ENCODE measurements at regions not wholly inside any gene's neighbourhood (a gene's known extent, or its start where the extent isn't known, plus 50 kb on each side); places are given as distances from the start of the nearest gene placed in this dataset.

GRCh38 chr3:168395551-168395950, 299.8 kb upstream of the GOLIM4 start:
- no peak for DNase-seq
- no peak overlapping the region for H3K4me3 Mint-ChIP-seq
- H3K4me1 Mint-ChIP-seq (ENCODE audit: low read depth), result no peaks in the 10 kb centered on the region
- H3K27me3 Mint-ChIP-seq (ENCODE audit: low read depth), result no peaks in the 10 kb centered on the region
- H3K9me3 Mint-ChIP-seq, result peaks cover 1 to 2% of the 10 kb centered on the region in 2 donors
- no peak for ATAC-seq (replicated peaks in 1 of 2)
- no peaks in the 10 kb centered on the region for H3K36me3 Mint-ChIP-seq (ENCODE audit: insufficient read depth in 2 of 2)
- H3K27ac Mint-ChIP-seq, result no peak overlapping the region

- Mint-ChIP-seq H3K27ac (no peak overlapping the region), H3K9me3 (peaks cover 1 to 5% of the 10 kb centered on the region in 2 donors), H3K4me3 (no peak overlapping the region), H3K4me1 (ENCODE audit: low read depth) (no peaks in the 10 kb centered on the region), H3K36me3 (ENCODE audit: insufficient read depth in 2 of 2) (no peaks in the 10 kb centered on the region), H3K27me3 (ENCODE audit: low read depth) (no peaks in the 10 kb centered on the region)
- ATAC-seq (replicated peaks in 1 of 2), result no peak
- no peak for DNase-seq
Measured at GRCh38 chr3:168394439-168394838, 298.7 kb upstream of the GOLIM4 start.

GRCh38 chr3:168386301-168386700, 290.6 kb upstream of the GOLIM4 start:
- Mint-ChIP-seq H3K9me3 (peaks cover 1 to 8% of the 10 kb centered on the region in 2 donors), H3K27ac (no peak overlapping the region), H3K27me3 (ENCODE audit: low read depth) (no peaks in the 10 kb centered on the region), H3K36me3 (ENCODE audit: insufficient read depth in 2 of 2) (no peaks in the 10 kb centered on the region), H3K4me1 (ENCODE audit: low read depth) (no peaks in the 10 kb centered on the region), H3K4me3 (no peak overlapping the region)
- DNase-seq (no peak), ATAC-seq (replicated peaks in 1 of 2) (no peak)

- Mint-ChIP-seq H3K4me3 (no peak overlapping the region), H3K9me3 (peaks cover 4 to 6% of the 10 kb centered on the region in 2 donors), H3K27ac (no peak overlapping the region), H3K27me3 (ENCODE audit: low read depth) (no peaks in the 10 kb centered on the region), H3K36me3 (ENCODE audit: insufficient read depth in 2 of 2) (no peaks in the 10 kb centered on the region), H3K4me1 (ENCODE audit: low read depth) (no peaks in the 10 kb centered on the region)
- DNase-seq (no peak), ATAC-seq (replicated peaks in 1 of 2) (no peak)
Measured at GRCh38 chr3:168384990-168385389, 289.3 kb upstream of the GOLIM4 start.

GRCh38 chr3:168383573-168383972, 287.8 kb upstream of the GOLIM4 start:
- Mint-ChIP-seq H3K27ac (no peak overlapping the region), H3K4me1 (ENCODE audit: low read depth) (no peaks in the 10 kb centered on the region), H3K4me3 (no peak overlapping the region), H3K36me3 (ENCODE audit: insufficient read depth in 2 of 2) (peaks cover 0 to 2% of the 10 kb centered on the region in 2 donors), H3K27me3 (ENCODE audit: low read depth) (no peaks in the 10 kb centered on the region), H3K9me3 (peaks cover 5 to 6% of the 10 kb centered on the region in 2 donors)
- ATAC-seq (replicated peaks in 1 of 2), result no peak
- no peak for DNase-seq

GRCh38 chr3:168371846-168372245, 276.1 kb upstream of the GOLIM4 start:
- DNase-seq (no peak), ATAC-seq (replicated peaks in 1 of 2) (no peak)
- no peaks in the 10 kb centered on the region for H3K27me3 Mint-ChIP-seq (ENCODE audit: low read depth)
- peaks cover 0 to 7% of the 10 kb centered on the region in 2 donors for H3K9me3 Mint-ChIP-seq
- no peaks in the 10 kb centered on the region for H3K4me1 Mint-ChIP-seq (ENCODE audit: low read depth)
- H3K27ac Mint-ChIP-seq, result no peak overlapping the region
- no peaks in the 10 kb centered on the region for H3K36me3 Mint-ChIP-seq (ENCODE audit: insufficient read depth in 2 of 2)
- H3K4me3 Mint-ChIP-seq, result no peak overlapping the region

GRCh38 chr3:168364967-168365366, 269.2 kb upstream of the GOLIM4 start:
- H3K36me3 Mint-ChIP-seq (ENCODE audit: insufficient read depth in 2 of 2), result no peaks in the 10 kb centered on the region
- no peaks in the 10 kb centered on the region for H3K4me1 Mint-ChIP-seq (ENCODE audit: low read depth)
- H3K27ac Mint-ChIP-seq, result no peak overlapping the region
- DNase-seq (no peak), ATAC-seq (replicated peaks in 1 of 2) (no peak)
- no peaks in the 10 kb centered on the region for H3K27me3 Mint-ChIP-seq (ENCODE audit: low read depth)
- H3K9me3 Mint-ChIP-seq, result peaks cover 0 to 2% of the 10 kb centered on the region in 2 donors
- no peak overlapping the region for H3K4me3 Mint-ChIP-seq

- Mint-ChIP-seq H3K4me1 (ENCODE audit: low read depth) (no peaks in the 10 kb centered on the region), H3K27me3 (ENCODE audit: low read depth) (no peaks in the 10 kb centered on the region), H3K4me3 (no peak overlapping the region), H3K9me3 (peaks cover 0 to 2% of the 10 kb centered on the region in 2 donors), H3K36me3 (ENCODE audit: insufficient read depth in 2 of 2) (no peaks in the 10 kb centered on the region), H3K27ac (no peak overlapping the region)
- DNase-seq (no peak), ATAC-seq (replicated peaks in 1 of 2) (no peak)
Measured at GRCh38 chr3:168362661-168363247, 267.0 kb upstream of the GOLIM4 start.

GRCh38 chr3:168362156-168362555, 266.4 kb upstream of the GOLIM4 start:
- DNase-seq (no peak), ATAC-seq (replicated peaks in 1 of 2) (no peak)
- no peak overlapping the region for H3K4me3 Mint-ChIP-seq
- H3K36me3 Mint-ChIP-seq (ENCODE audit: insufficient read depth in 2 of 2), result no peaks in the 10 kb centered on the region
- no peak overlapping the region for H3K27ac Mint-ChIP-seq
- no peaks in the 10 kb centered on the region for H3K4me1 Mint-ChIP-seq (ENCODE audit: low read depth)
- peaks cover 0 to 2% of the 10 kb centered on the region in 2 donors for H3K9me3 Mint-ChIP-seq
- no peaks in the 10 kb centered on the region for H3K27me3 Mint-ChIP-seq (ENCODE audit: low read depth)

GRCh38 chr3:168360993-168361392, 265.3 kb upstream of the GOLIM4 start:
- Mint-ChIP-seq H3K27me3 (ENCODE audit: low read depth) (no peaks in the 10 kb centered on the region), H3K27ac (no peak overlapping the region)

GRCh38 chr3:168342946-168343850, 247.5 kb upstream of the GOLIM4 start:
- ATAC-seq (replicated peaks in 1 of 2), result no peak
- DNase-seq, result no peak
- Mint-ChIP-seq H3K9me3 (peaks cover 0 to 2% of the 10 kb centered on the region in 2 donors), H3K4me3 (no peak overlapping the region), H3K4me1 (ENCODE audit: low read depth) (no peaks in the 10 kb centered on the region), H3K27me3 (ENCODE audit: low read depth) (no peaks in the 10 kb centered on the region), H3K27ac (no peak overlapping the region), H3K36me3 (ENCODE audit: insufficient read depth in 2 of 2) (no peaks in the 10 kb centered on the region)

More at GRCh38 chr3:168360993-168361392, 265.3 kb upstream of the GOLIM4 start:
- no peaks in the 10 kb centered on the region for H3K36me3 Mint-ChIP-seq (ENCODE audit: insufficient read depth in 2 of 2)
- H3K4me1 Mint-ChIP-seq (ENCODE audit: low read depth), result no peaks in the 10 kb centered on the region
- H3K9me3 Mint-ChIP-seq, result peaks cover 0 to 2% of the 10 kb centered on the region in 2 donors
- no peak overlapping the region for H3K4me3 Mint-ChIP-seq
- ATAC-seq (replicated peaks in 1 of 2), result no peak
- DNase-seq, result no peak

GRCh38 chr3:168341956-168342936, 246.5 kb upstream of the GOLIM4 start:
- H3K27me3 Mint-ChIP-seq (ENCODE audit: low read depth), result no peaks in the 10 kb centered on the region
- no peaks in the 10 kb centered on the region for H3K4me1 Mint-ChIP-seq (ENCODE audit: low read depth)
- ATAC-seq (replicated peaks in 1 of 2), result no peak
- H3K36me3 Mint-ChIP-seq (ENCODE audit: insufficient read depth in 2 of 2), result no peaks in the 10 kb centered on the region
- H3K9me3 Mint-ChIP-seq, result peaks cover 0 to 2% of the 10 kb centered on the region in 2 donors
- no peak overlapping the region for H3K27ac Mint-ChIP-seq
- DNase-seq, result no peak
- H3K4me3 Mint-ChIP-seq, result no peak overlapping the region

All from activated T-cell treated with anti-CD3 and anti-CD28 coated beads, Interleukin-2, amount 50 U/mL, for 72 hours (primary cell).